Glutamatergic neuron (in vitro differentiated cells): ENCODE measurements at regions not wholly inside any gene's neighbourhood (a gene's known extent, or its start where the extent isn't known, plus 50 kb on each side); places are given as distances from the start of the nearest gene placed in this dataset.

ENCODE experiments used
- DNase-seq: peaks from one replicate; pipeline ENCODE4 v3.0.0; 2022
- H3K27ac Mint-ChIP-seq: one replicate; pipeline ENCODE4 v1.8.0; 2020; ENCODE audit warnings: mild to moderate bottlenecking, mixed read lengths, inconsistent platforms; ENCODE audit not compliant: unreplicated experiment
- H3K27me3 Mint-ChIP-seq: one replicate; pipeline ENCODE4 v1.8.0; 2020; ENCODE audit warnings: mild to moderate bottlenecking, moderate library complexity, mixed read lengths, inconsistent platforms; ENCODE audit not compliant: unreplicated experiment
- H3K36me3 Mint-ChIP-seq: one replicate; pipeline ENCODE4 v1.8.0; 2020; ENCODE audit warnings: mild to moderate bottlenecking, mixed read lengths, inconsistent platforms; ENCODE audit not compliant: unreplicated experiment
- H3K4me1 Mint-ChIP-seq: one replicate; pipeline ENCODE4 v1.8.0; 2020; ENCODE audit warnings: mild to moderate bottlenecking, low read depth, mixed read lengths, inconsistent platforms; ENCODE audit not compliant: unreplicated experiment
- H3K4me3 Mint-ChIP-seq: one replicate; pipeline ENCODE4 v1.8.0; 2020; ENCODE audit warnings: mild to moderate bottlenecking, mixed read lengths, inconsistent platforms; ENCODE audit not compliant: unreplicated experiment
- H3K9me3 Mint-ChIP-seq: one replicate; pipeline ENCODE4 v1.8.0; 2020; ENCODE audit warnings: mild to moderate bottlenecking, moderate library complexity, mixed read lengths, inconsistent platforms; ENCODE audit not compliant: unreplicated experiment
- TF ChIP-seq, protein P1 (sequence below): fragments of 200-600 bp; sonication (generic); IDR thresholded peaks from one replicate; pipeline ENCODE4 v1.5.0; 2021; ENCODE audit not compliant: partially characterized antibody, unreplicated experiment

DNA sequence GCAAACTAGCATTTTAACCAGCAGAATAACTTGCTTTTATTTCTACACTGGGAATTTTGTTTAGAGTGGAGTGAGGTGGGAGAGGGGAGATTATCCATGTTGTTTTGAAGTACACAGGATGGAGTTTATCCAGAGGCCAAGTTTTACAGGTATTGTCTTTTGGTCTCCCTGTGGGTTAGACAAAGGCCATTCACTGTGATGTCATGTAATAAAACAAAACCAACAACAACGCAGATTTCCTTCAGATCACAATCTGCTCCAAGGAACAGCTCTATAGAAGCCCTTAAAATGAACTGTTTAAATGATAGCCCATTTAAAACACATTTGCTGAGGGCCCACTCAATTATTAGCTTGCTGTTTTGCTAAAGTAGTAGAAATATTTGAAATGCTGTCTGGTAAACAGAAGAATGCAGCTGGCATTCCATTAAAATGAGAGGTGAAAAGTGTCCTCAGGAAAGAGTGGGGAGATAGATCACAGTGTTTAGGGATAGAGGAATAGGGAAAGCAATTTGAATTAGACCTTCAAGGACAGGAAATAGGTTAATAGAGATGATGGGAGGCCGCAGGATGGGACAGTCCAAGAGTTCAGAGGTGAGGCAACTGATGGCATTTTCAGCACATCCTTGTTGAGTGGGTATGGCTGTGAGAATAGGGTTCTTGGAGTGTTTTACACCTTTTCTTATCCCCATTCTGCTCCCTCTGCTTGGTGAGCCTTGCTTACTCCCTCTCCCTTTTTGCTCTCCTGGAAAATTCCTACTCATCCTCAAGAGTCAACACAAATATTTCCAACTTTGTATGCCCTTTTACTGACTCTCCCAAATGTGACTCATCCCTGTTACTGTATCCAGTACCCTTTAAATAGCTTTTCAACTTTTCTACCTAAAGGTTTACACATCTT is 140.1 kb upstream of the NR3C1 start:
- Mint-ChIP-seq H3K36me3 (no peaks in the 10 kb centered on the region), H3K4me3 (no peak overlapping the region), H3K27me3 (peaks cover 1% of the 10 kb centered on the region), H3K27ac (no peak overlapping the region), H3K9me3 (peaks cover 2% of the 10 kb centered on the region), H3K4me1 (no peaks in the 10 kb centered on the region)
- no peak for DNase-seq
- TF ChIP-seq, protein P1, sequence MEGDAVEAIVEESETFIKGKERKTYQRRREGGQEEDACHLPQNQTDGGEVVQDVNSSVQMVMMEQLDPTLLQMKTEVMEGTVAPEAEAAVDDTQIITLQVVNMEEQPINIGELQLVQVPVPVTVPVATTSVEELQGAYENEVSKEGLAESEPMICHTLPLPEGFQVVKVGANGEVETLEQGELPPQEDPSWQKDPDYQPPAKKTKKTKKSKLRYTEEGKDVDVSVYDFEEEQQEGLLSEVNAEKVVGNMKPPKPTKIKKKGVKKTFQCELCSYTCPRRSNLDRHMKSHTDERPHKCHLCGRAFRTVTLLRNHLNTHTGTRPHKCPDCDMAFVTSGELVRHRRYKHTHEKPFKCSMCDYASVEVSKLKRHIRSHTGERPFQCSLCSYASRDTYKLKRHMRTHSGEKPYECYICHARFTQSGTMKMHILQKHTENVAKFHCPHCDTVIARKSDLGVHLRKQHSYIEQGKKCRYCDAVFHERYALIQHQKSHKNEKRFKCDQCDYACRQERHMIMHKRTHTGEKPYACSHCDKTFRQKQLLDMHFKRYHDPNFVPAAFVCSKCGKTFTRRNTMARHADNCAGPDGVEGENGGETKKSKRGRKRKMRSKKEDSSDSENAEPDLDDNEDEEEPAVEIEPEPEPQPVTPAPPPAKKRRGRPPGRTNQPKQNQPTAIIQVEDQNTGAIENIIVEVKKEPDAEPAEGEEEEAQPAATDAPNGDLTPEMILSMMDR: no peak

DNA sequence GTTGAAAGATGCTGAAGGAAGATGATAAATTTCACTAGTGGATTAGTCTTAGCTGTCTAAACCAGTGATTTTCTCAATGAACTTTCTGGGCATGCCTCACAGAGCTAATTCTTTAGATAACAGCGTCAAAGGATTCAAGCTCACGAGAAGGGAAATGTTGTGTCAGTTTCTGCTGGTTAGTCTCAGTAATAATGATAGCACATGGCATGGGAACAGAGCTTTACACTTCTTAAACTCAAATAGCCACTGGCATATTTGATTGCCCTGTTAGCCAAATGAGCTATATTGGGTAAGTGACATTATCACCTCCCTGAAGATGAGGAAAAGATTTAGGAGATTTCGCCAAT is 139.3 kb upstream of the NR3C1 start:
- H3K36me3 Mint-ChIP-seq: no peaks in the 10 kb centered on the region
- H3K4me1 Mint-ChIP-seq: no peaks in the 10 kb centered on the region
- peaks cover 1% of the 10 kb centered on the region for H3K27me3 Mint-ChIP-seq
- peaks cover 2% of the 10 kb centered on the region for H3K9me3 Mint-ChIP-seq
- no peak overlapping the region for H3K4me3 Mint-ChIP-seq
- TF ChIP-seq, protein P1: no peak
- no peak overlapping the region for H3K27ac Mint-ChIP-seq
- DNase-seq: no peak

DNA sequence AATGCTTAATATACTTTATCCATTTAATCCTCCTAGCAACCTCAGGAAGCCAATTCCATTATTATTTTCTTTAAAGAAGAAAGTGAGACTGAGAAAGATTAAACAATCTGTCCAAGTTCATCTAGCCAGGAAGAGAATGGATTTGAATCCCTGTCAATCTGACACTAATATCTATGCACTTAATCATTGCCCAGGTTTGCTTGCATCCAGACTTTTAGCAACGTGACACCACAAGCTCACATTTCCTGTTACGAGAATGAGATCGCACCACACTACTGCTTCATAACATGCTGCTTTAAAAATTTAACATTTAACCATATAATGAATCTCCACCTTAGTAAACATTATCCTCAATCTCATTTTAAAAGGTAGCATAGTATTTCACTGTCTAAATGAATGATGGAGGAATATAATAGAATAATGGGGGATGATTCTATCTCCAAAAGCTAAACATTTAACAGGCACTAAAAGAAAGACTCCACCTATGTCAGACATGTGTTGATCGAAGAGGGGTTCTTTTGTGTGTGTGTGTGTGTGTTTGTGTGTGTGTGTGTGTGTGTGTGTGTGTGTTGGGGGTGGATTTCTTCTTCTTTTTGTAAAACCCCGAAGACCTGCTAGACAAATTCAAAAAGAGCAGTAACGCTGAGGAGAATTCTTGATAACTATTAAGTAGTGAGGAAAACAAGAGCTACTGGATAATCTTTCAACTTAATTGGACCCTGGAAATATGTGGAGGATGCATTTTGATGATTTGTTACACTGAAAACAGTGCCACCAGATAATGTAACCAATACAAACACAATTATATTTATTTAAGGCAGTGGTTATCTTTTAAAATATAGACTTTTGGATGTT is 138.7 kb upstream of the NR3C1 start:
- DNase-seq: no peak
- Mint-ChIP-seq H3K27ac (no peak overlapping the region), H3K4me1 (no peaks in the 10 kb centered on the region), H3K9me3 (peaks cover 2% of the 10 kb centered on the region), H3K36me3 (no peaks in the 10 kb centered on the region), H3K27me3 (peaks cover 1% of the 10 kb centered on the region), H3K4me3 (no peak overlapping the region)
- TF ChIP-seq, protein P1: no peak

DNA sequence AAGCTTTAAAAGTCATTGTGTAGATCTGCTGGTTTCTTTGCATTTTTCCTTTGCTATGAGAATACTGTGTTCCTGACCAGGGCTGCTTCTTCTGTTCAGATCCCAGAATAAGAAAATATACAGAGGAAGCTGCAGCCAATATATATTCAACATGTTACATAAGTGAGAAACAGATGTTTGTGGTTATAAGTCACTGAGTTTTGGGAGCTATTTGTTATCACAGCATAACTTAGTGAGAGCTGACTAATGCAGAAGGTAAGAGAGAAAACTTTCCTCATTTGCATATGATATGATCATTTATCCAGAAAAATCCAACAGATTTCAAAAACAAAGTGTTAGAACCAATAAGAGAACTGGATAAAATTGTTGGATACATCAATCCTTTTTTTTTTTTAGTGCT is 136.3 kb upstream of the NR3C1 start:
- TF ChIP-seq, protein P1: no peak
- H3K27ac Mint-ChIP-seq: no peak overlapping the region
- no peak for DNase-seq
- peaks cover 1% of the 10 kb centered on the region for H3K27me3 Mint-ChIP-seq
- no peaks in the 10 kb centered on the region for H3K36me3 Mint-ChIP-seq
- no peaks in the 10 kb centered on the region for H3K4me1 Mint-ChIP-seq
- H3K9me3 Mint-ChIP-seq: peaks cover 2% of the 10 kb centered on the region
- no peak overlapping the region for H3K4me3 Mint-ChIP-seq
